Natural killer cell treated with Interleukin-12 subunit alpha and Interleukin-12 subunit beta and Interleukin-15 and Interleukin-18, amount 100 ng/mL, for 72 hours (primary cell): ENCODE measurements at regions not wholly inside any gene's neighbourhood (a gene's known extent, or its start where the extent isn't known, plus 50 kb on each side); places are given as distances from the start of the nearest gene placed in this dataset.

ENCODE experiments used
- ATAC-seq, 2 donors: fragments of 150-1000 bp; cut with Tn5 transposase in 1 of 2; sonication (Bioruptor Pico), chemical (Tn5 transposase) in 1 of 2; 2 replicates each; pipeline ENCODE4 v1.10.0; 2021
- DNase-seq: peaks from one replicate; pipeline ENCODE4 v3.0.0; 2022; ENCODE audit warnings: low spot score
- H3K27ac Mint-ChIP-seq, 2 donors: 1 replicate in 1 of 2; 2 replicates in 1 of 2; pipeline ENCODE4 v1.8.0; 2022; ENCODE audit warnings: mixed read lengths in 2 of 2, mild to moderate bottlenecking in 1 of 2, moderate library complexity in 1 of 2
- H3K27me3 Mint-ChIP-seq, 2 donors: 1 replicate in 1 of 2; 2 replicates in 1 of 2; pipeline ENCODE4 v1.8.0; 2022; ENCODE audit warnings: mixed read lengths in 2 of 2
- H3K36me3 Mint-ChIP-seq: one replicate; pipeline ENCODE4 v1.8.0; 2022; ENCODE audit warnings: mixed read lengths
- H3K4me1 Mint-ChIP-seq, 2 donors: 1 replicate in 1 of 2; 2 replicates in 1 of 2; pipeline ENCODE4 v1.8.0; 2022; ENCODE audit warnings: low read depth in 2 of 2, mixed read lengths in 2 of 2, mild to moderate bottlenecking in 1 of 2
- H3K4me3 Mint-ChIP-seq: one replicate; pipeline ENCODE4 v1.8.0; 2022; ENCODE audit warnings: mixed read lengths
- H3K9me3 Mint-ChIP-seq: 2 replicates; pipeline ENCODE4 v1.8.0; 2022; ENCODE audit warnings: mixed read lengths

DNA sequence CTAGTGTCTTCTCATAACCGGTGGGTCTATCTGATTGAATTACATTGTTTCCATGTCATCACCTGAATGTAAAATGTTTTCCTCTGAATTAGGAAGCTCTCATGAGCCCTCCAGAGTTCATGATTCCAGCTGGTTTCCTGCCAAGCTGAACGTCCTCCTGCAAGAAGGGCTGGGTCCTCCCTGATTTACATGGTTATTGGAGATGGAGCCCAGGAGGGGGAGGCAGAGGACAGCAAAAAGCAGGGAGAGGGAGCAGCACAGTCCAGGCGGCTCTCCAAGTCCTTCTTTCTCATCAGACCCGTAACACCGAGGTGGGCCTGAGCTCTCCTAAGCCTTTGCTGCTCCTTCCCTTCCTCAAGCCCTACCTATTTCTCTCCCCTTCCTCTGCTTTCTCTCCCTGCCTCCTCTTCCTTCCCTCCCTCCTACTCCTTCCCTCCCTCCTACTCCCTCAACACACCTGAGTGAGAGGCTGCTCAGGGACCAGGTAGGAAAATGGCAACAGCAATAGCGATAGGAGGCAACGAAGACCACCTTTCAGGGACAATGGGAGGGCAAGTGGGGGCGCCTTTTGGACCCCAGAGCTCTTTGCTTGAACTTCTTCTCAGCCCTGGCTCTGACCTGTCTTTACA lies 265.9 kb downstream of the PRDM2 start:
- Mint-ChIP-seq H3K4me1 (no peaks in the 10 kb centered on the region), H3K27me3 (peaks cover 25 to 37% of the 10 kb centered on the region in 2 donors), H3K9me3 (no peaks in the 10 kb centered on the region), H3K4me3 (no peak overlapping the region), H3K27ac (no peak overlapping the region), H3K36me3 (no peaks in the 10 kb centered on the region)
- ATAC-seq (no peak), DNase-seq (no peak)

DNA sequence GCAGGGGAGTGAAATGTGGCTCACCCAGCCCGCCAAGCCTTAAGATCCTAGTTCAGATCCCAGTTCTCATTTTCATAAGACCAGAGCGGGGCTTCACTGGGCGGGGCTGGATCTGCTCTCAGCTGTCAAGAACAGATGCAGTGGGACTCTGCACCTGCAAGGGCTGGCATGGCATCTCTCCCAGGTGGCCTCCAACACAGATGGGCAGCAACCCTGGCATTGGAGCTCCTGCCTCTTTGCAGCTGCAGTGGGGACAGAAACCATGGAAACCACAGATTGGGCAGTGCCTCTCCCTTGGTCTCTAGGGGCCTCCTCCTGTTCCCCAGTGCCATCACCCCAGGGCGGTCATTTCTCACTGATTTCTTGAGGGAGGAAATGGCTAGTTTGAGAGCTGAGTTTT lies 267.7 kb downstream of the PRDM2 start:
- H3K9me3 Mint-ChIP-seq = peaks cover 3% of the 10 kb centered on the region
- ATAC-seq = no peak
- H3K36me3 Mint-ChIP-seq = no peaks in the 10 kb centered on the region
- peaks cover 17 to 29% of the 10 kb centered on the region in 2 donors for H3K27me3 Mint-ChIP-seq
- H3K27ac Mint-ChIP-seq = no peak overlapping the region
- DNase-seq = no peak
- no peaks in the 10 kb centered on the region for H3K4me1 Mint-ChIP-seq
- H3K4me3 Mint-ChIP-seq = no peak overlapping the region

DNA sequence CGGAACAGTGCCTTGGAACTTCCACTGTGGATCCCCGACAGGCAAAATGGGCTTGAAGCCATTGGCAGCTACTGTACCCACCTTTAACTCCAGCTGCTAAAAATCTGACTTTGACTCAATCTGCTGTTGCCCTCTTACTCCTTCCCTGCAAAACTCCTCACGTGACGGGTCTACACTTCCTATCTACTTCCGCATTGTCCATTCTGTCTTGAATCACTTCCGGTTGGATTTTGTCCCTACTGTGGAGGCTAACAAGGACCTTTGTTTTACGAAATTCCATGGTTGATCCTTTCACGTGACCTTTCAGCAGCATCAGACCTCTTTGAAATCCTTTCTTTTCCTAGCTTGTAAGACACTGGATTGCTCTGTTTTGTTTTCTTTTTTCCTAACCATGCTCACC lies 268.4 kb downstream of the PRDM2 start:
- H3K4me3 Mint-ChIP-seq = no peak overlapping the region
- no peaks in the 10 kb centered on the region for H3K4me1 Mint-ChIP-seq
- no peak for DNase-seq
- peaks cover 17 to 25% of the 10 kb centered on the region in 2 donors for H3K27me3 Mint-ChIP-seq
- no peak for ATAC-seq
- H3K9me3 Mint-ChIP-seq = peaks cover 3% of the 10 kb centered on the region
- H3K27ac Mint-ChIP-seq = no peak overlapping the region
- no peaks in the 10 kb centered on the region for H3K36me3 Mint-ChIP-seq

DNA sequence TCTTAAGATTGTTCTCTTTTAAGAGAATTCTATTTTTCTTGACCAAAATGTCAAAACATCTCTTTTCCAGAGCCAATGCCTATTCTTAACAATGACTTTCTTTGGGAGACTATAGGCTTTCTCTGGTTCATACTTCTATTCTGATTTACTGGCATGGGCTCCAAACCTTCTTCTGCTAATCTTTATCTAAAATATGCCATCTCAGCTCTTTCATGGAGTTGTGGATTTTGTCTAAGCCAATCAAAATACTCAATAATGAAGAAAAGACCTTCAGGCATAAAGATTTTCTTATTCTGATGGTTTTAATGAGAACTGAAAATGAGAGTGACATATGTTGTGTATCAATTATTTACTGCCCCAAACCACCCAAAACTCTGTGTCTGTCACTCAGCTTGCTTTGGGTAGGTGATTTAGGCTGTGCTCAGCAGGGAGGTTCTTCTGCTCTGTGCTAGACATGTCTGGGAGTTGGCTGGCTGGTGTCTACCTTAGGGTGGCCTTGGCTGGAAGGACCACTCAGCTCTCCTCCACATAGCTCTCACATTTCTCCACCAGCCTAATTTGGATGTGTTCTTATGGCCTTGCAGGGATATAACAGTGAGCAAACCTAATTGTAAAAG lies 270.8 kb downstream of the PRDM2 start:
- Mint-ChIP-seq H3K36me3 (no peaks in the 10 kb centered on the region), H3K9me3 (peaks cover 3% of the 10 kb centered on the region), H3K27ac (no peak overlapping the region), H3K4me1 (no peaks in the 10 kb centered on the region), H3K4me3 (no peak overlapping the region), H3K27me3 (peaks cover 7 to 18% of the 10 kb centered on the region in 2 donors)
- DNase-seq (no peak), ATAC-seq (no peak)

DNA sequence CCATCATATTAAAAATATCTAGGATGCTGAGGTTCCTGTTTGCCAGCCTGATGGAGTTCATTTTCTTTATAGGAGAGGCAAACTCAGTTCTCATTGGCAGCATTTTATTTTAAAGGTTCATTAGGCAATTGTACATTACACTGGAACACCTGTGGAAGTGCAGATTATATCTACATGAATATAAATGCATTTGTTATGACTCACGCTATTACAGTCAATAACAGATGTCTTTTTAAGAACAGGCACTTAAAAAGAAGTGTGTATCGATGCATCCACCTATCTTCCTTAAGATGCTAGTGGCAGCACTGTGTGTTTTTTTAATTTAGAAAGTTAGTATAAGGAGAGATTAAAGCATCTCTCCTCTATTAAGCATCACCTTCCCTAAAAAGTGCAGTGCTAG lies 276.5 kb downstream of the PRDM2 start:
- ATAC-seq = no peak
- H3K4me3 Mint-ChIP-seq = no peak overlapping the region
- H3K36me3 Mint-ChIP-seq = no peaks in the 10 kb centered on the region
- H3K9me3 Mint-ChIP-seq = peaks cover under 1% of the 10 kb centered on the region
- no peaks in the 10 kb centered on the region for H3K4me1 Mint-ChIP-seq
- peaks cover 10 to 14% of the 10 kb centered on the region in 2 donors for H3K27me3 Mint-ChIP-seq
- DNase-seq = no peak
- H3K27ac Mint-ChIP-seq = no peak overlapping the region

DNA sequence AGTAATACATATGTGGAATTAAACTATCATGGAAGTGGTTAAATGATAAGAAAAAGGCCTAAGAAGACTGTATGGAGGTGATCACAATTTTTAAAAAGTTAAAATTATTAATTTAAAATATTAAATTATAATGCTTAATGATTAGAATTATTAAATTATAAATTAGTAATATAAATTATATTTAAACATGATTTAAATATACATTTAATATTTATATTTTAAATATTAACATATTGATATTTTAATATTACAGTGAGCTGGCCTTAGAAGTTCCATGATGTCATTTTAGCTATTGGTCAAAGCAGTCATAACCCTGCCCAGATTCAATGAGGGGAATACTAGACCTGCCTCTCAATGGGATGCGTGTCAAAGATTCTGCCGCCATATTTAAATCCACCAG lies 281.2 kb downstream of the PRDM2 start:
- DNase-seq = no peak
- ATAC-seq = no peak
- Mint-ChIP-seq H3K9me3 (no peaks in the 10 kb centered on the region), H3K27ac (no peak overlapping the region), H3K36me3 (no peaks in the 10 kb centered on the region), H3K27me3 (peaks cover 6 to 10% of the 10 kb centered on the region in 2 donors), H3K4me3 (no peak overlapping the region), H3K4me1 (no peaks in the 10 kb centered on the region)

DNA sequence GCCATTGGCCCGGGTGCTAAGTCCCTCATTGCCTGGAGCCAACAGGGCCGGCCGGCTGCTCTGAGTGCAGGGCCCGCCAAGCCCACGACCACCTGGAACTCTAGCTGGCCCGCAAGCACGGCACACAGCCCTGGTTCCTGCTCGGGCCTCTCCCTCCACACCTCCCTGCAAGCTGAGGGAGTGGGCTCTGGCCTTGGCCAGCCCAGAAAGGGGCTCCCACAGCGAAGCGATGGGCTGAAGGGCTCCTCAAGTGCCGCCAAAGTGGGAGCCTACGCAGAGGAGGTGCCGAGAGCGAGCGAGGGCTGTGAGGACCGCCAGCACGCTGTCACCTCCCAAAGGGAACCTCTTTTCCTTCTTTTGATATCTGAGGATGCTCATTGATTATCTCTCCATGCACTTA lies 283.4 kb downstream of the PRDM2 start:
- Mint-ChIP-seq H3K9me3 (no peaks in the 10 kb centered on the region), H3K4me3 (no peak overlapping the region), H3K36me3 (no peaks in the 10 kb centered on the region), H3K4me1 (no peaks in the 10 kb centered on the region), H3K27ac (no peak overlapping the region), H3K27me3 (peaks cover 3 to 10% of the 10 kb centered on the region in 2 donors)
- ATAC-seq (no peak), DNase-seq (no peak)

DNA sequence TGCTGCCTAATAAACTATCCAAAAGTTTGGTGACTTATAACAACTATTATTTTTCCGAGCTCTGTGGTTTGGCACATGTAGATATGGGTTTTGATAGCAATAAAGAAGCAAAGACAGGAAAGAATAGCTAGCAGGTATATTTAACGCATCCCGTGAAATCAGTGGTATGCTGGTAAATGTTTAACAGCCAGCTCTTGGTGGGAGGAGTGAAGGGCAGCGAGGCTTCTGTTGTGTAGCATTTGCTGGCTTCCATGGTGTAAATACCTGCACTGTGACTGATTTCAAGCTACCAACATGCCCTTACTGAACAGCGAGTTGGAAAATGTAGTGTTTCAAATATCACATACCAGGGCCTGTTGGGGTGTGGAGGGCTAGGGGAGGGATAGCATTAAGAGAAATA lies 291.0 kb downstream of the PRDM2 start:
- no peak for ATAC-seq
- peaks cover 31 to 42% of the 10 kb centered on the region in 2 donors for H3K27me3 Mint-ChIP-seq
- no peaks in the 10 kb centered on the region for H3K36me3 Mint-ChIP-seq

DNA sequence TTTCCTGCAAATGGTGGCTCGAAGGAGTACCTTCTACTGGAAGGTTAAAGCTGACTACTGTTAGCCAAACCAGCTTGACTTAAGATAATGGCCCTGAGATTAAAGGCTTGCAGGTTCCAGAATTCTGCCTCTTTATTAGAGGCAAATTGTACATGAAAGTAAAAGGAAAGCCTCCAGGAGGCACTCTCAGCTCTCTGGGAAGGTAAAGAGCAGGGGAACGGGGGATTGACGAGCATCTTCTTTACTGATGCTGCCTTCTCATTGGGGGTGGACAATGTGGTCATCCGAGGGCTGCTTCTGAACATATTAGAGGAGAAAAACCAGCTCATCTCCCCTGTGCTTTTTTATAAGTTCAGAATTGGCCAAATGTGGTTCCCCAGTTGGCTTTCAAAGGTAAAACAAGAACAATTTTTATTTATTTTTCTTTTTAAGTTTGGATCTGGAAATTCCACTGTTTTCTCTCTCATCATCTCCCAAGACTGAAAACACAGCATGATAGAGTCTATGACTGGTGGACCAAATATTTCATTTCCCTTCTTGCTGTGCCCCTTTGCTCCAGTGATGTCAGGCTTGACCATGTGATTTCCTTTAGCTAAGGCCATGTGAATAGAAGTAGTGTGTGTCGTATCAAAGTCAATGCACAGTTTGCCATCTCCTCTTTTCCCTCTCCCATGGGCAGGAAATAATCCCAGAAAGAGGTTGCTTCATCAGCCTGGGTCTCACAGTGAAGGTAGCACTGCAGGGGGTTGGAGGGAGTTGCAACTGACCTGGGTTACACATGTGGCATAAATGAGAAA lies 292.7 kb downstream of the PRDM2 start:
- no peak for ATAC-seq
- no peak overlapping the region for H3K4me3 Mint-ChIP-seq
- peaks cover 9% of the 10 kb centered on the region for H3K9me3 Mint-ChIP-seq

More for the DNA sequence above, 291.0 kb downstream of the PRDM2 start:
- H3K9me3 Mint-ChIP-seq = no peaks in the 10 kb centered on the region
- no peaks in the 10 kb centered on the region for H3K4me1 Mint-ChIP-seq
- no peak overlapping the region for H3K4me3 Mint-ChIP-seq
- H3K27ac Mint-ChIP-seq = no peak overlapping the region
- DNase-seq = no peak

DNA sequence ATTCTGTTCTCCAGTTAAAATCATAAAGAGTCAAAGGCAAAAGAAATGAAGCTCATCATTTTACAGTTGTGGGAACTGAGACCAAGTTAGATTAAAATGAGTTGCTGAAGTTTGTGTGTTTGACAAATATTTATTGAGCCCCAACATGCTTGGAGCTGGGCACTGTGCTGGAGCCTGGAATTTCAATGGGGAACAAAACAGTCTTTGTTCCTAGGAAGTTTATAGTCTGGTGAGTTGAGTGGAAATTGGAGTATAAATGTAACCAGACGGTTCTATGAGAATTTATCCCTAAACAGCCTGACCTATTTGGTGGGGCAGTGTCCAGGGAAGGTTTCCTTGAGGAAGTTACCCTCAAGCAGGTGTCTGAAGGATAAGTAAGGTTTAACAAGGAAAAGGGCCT lies 294.4 kb downstream of the PRDM2 start:
- Mint-ChIP-seq H3K36me3 (peaks cover 9% of the 10 kb centered on the region), H3K4me1 (no peaks in the 10 kb centered on the region), H3K27me3 (peaks cover 31 to 37% of the 10 kb centered on the region in 2 donors), H3K9me3 (peaks cover 11% of the 10 kb centered on the region), H3K27ac (no peak overlapping the region), H3K4me3 (no peak overlapping the region)
- no peak for DNase-seq
- no peak for ATAC-seq

More for the DNA sequence above, 292.7 kb downstream of the PRDM2 start:
- peaks cover 6% of the 10 kb centered on the region for H3K36me3 Mint-ChIP-seq
- H3K27ac Mint-ChIP-seq = no peak overlapping the region
- peaks cover 31 to 43% of the 10 kb centered on the region in 2 donors for H3K27me3 Mint-ChIP-seq
- no peak for DNase-seq
- H3K4me1 Mint-ChIP-seq = no peaks in the 10 kb centered on the region

DNA sequence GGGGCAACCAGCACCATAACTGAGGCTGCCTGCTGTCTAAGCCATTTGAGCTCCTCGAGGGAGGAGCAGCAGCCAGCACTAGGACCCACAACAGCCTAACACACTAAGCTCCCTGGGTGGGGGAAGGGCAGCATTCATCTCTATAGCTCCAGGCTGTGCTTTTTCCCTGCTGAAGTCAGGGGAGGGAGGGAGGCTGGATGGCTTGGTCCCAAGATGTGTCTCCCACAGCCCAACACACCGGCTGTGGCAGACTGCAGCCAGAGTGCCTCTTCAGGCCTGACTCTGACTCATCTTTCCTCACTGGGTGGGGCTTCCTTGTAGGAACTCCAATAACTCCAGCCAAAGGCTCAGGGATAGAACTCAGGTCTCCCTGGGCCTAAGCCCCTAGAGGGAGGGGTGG lies 296.3 kb downstream of the PRDM2 start:
- H3K27ac Mint-ChIP-seq = no peak overlapping the region
- H3K4me3 Mint-ChIP-seq = no peak overlapping the region
- peaks cover 22% of the 10 kb centered on the region for H3K9me3 Mint-ChIP-seq
- no peaks in the 10 kb centered on the region for H3K4me1 Mint-ChIP-seq
- peaks cover 24 to 39% of the 10 kb centered on the region in 2 donors for H3K27me3 Mint-ChIP-seq
- DNase-seq (no peak), ATAC-seq (no peak)
- peaks cover 23% of the 10 kb centered on the region for H3K36me3 Mint-ChIP-seq

DNA sequence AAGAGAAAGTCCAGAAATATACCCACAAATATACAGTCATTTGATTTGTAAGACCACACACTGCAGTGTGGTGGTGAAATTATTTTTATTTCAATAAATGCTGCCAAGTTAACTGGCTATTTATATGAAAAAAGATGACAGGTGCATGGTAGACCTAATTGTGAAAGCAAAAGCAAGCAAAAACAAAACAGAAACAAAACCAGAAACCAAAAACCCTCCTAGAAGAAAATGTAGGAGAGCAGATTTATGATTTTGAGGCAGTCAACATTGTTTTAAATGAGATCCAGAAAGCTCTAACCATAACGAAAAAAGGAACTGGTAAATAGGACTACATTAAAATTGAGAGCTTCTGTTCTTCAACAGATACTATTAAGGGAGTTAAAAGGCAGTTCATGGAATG lies 303.6 kb downstream of the PRDM2 start:
- Mint-ChIP-seq H3K27me3 (peaks cover 17 to 19% of the 10 kb centered on the region in 2 donors), H3K36me3 (peaks cover 21% of the 10 kb centered on the region)
- no peak for ATAC-seq

DNA sequence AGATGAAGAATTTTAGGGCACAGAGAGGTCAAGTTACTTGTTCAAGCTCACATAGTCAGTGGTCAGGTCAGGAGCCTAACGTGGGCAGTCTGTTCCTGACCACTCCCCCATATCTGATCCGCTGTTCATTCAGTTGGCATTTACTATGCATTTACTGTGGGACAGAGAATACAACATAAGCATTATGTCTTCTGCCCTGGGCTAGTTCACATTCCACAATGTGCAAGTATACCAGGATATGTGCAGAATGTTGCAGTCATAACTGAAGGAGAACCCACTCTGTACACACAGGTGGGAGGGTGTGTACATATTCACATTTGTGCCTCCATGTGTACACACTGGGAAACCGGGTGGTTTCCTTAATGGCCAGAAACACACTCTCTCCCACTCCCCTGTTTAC lies 309.6 kb downstream of the PRDM2 start:
- Mint-ChIP-seq H3K36me3 (no peaks in the 10 kb centered on the region), H3K4me3 (no peak overlapping the region), H3K9me3 (no peaks in the 10 kb centered on the region), H3K27me3 (peaks cover 13 to 23% of the 10 kb centered on the region in 2 donors), H3K27ac (no peak overlapping the region), H3K4me1 (no peaks in the 10 kb centered on the region)
- no peak for DNase-seq
- ATAC-seq = no peak

More for the DNA sequence above, 303.6 kb downstream of the PRDM2 start:
- DNase-seq = no peak
- Mint-ChIP-seq H3K9me3 (peaks cover 12% of the 10 kb centered on the region), H3K27ac (no peak overlapping the region), H3K4me1 (no peaks in the 10 kb centered on the region), H3K4me3 (no peak overlapping the region)

DNA sequence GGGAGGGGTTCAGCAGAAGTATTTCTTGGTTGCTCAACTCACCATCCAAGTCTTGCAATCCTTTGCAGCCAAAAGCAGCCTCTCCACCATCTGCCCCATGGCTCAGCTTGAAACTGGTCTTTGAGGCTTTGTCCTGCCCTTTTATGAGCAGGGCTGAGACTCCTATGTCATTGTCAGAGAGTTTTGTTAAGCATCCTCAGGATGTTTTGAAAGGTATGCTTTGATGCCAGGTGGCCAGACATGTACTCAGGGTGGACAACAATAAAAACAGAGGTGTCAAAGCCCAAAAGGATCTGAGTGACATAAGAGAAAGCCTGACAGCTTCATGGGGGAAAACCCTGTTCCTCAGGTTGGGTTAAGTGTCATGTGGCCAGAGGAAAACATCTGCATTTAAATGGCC lies 310.5 kb downstream of the PRDM2 start:
- Mint-ChIP-seq H3K36me3 (no peaks in the 10 kb centered on the region), H3K4me1 (no peaks in the 10 kb centered on the region), H3K27me3 (peaks cover 9 to 23% of the 10 kb centered on the region in 2 donors), H3K9me3 (no peaks in the 10 kb centered on the region), H3K4me3 (no peak overlapping the region), H3K27ac (no peak overlapping the region)
- ATAC-seq (no peak), DNase-seq (no peak)
